Mesenchymal stem cell (in vitro differentiated cells and primary cell): ENCODE measurements at regions not wholly inside any gene's neighbourhood (a gene's known extent, or its start where the extent isn't known, plus 50 kb on each side); places are given as distances from the start of the nearest gene placed in this dataset.
A peak's percentile ranks its signal among the peaks of the same experiment; 100 is the strongest.

Source experiments
- DNase-seq: peaks from one replicate; pipeline ENCODE4 v3.0.0-alpha.2; 2013
- H2AFZ ChIP-seq: one replicate; pipeline ENCODE4 v1.6.1; 2013; ENCODE audit warnings: low read depth, mild to moderate bottlenecking, control low read depth, inconsistent platforms, low read length, moderate library complexity
- H2AK5ac ChIP-seq: 2 replicates; pipeline ENCODE4 v1.6.1; 2013; ENCODE audit warnings: low read length, moderate library complexity, mild to moderate bottlenecking, inconsistent platforms; ENCODE audit not compliant: severe bottlenecking
- H2BK120ac ChIP-seq: one replicate; pipeline ENCODE4 v1.6.1; 2013; ENCODE audit warnings: low read depth, mild to moderate bottlenecking, inconsistent platforms, low read length, moderate library complexity
- H2BK12ac ChIP-seq, 2 experiments: one replicate each; pipeline ENCODE4 v1.6.1; 2013; ENCODE audit warnings: inconsistent platforms in 2 of 2, low read length in 2 of 2, mild to moderate bottlenecking in 2 of 2, moderate library complexity in 2 of 2, control low read depth in 1 of 2
- H2BK15ac ChIP-seq: one replicate; pipeline ENCODE4 v1.6.1; 2013; ENCODE audit warnings: mild to moderate bottlenecking, low read depth, inconsistent platforms; ENCODE audit not compliant: poor library complexity, severe bottlenecking
- H2BK5ac ChIP-seq: 2 replicates; pipeline ENCODE4 v1.6.1; 2013; ENCODE audit warnings: low read depth, mild to moderate bottlenecking, low read length, control low read depth, inconsistent platforms; ENCODE audit not compliant: poor library complexity, severe bottlenecking
- H3K14ac ChIP-seq, 2 experiments: one replicate each; pipeline ENCODE4 v1.6.1; 2013; ENCODE audit warnings: inconsistent platforms in 2 of 2, low read length in 2 of 2, control low read depth in 1 of 2, mild to moderate bottlenecking in 1 of 2, moderate library complexity in 1 of 2
- H3K18ac ChIP-seq, 2 experiments: one replicate each; pipeline ENCODE4 v1.6.1; 2013; ENCODE audit warnings: inconsistent platforms in 2 of 2, low read length in 2 of 2, control low read depth in 1 of 2, low read depth in 1 of 2, mild to moderate bottlenecking in 1 of 2
- H3K23ac ChIP-seq, 2 experiments: one replicate each; pipeline ENCODE4 v1.6.1; 2013; ENCODE audit warnings: inconsistent platforms in 2 of 2, low read length in 2 of 2, mild to moderate bottlenecking in 2 of 2, moderate library complexity in 2 of 2, control low read depth in 1 of 2
- H3K27ac ChIP-seq: 2 replicates; pipeline ENCODE4 v1.5.1; 2013; ENCODE audit warnings: mild to moderate bottlenecking, moderate library complexity, low read length, control low read depth, inconsistent platforms; ENCODE audit not compliant: poor library complexity, severe bottlenecking
- H3K27me3 ChIP-seq, 2 experiments: 2 replicates each; pipeline versions ENCODE4 v1.6.1 to v1.7.0; 2013; ENCODE audit warnings: low read length in 2 of 2, mild to moderate bottlenecking in 2 of 2, moderate library complexity in 2 of 2, control low read depth in 1 of 2, inconsistent platforms in 1 of 2; ENCODE audit not compliant: control insufficient read depth in 1 of 2, insufficient read depth in 1 of 2
- H3K36me3 ChIP-seq, 2 experiments: 2 replicates each; pipeline versions ENCODE4 v1.6.1 to v1.7.0; 2013; ENCODE audit warnings: low read length in 2 of 2, control low read depth in 1 of 2, inconsistent platforms in 1 of 2, low read depth in 1 of 2, mild to moderate bottlenecking in 1 of 2; ENCODE audit not compliant: insufficient read depth in 2 of 2, control insufficient read depth in 1 of 2
- H3K4ac ChIP-seq, 2 experiments: one replicate each; pipeline ENCODE4 v1.6.1; 2013; ENCODE audit warnings: inconsistent platforms in 2 of 2, low read length in 2 of 2, mild to moderate bottlenecking in 2 of 2, moderate library complexity in 2 of 2, control low read depth in 1 of 2, low read depth in 1 of 2
- H3K4me1 ChIP-seq: 2 replicates; pipeline ENCODE4 v1.6.1; 2013; ENCODE audit warnings: low read depth, low read length, control low read depth; ENCODE audit not compliant: control insufficient read depth, insufficient read depth
- H3K4me2 ChIP-seq: 2 replicates; pipeline ENCODE4 v1.6.1; 2013; ENCODE audit warnings: low read length, mild to moderate bottlenecking, inconsistent platforms; ENCODE audit not compliant: poor library complexity, severe bottlenecking
- H3K4me3 ChIP-seq, 2 experiments: 2 replicates each; pipeline versions ENCODE4 v1.5.1 to v1.7.0; 2013; ENCODE audit warnings: low read length in 2 of 2, mild to moderate bottlenecking in 2 of 2, control low read depth in 1 of 2, low read depth in 1 of 2; ENCODE audit not compliant: insufficient read depth in 1 of 2
- H3K79me1 ChIP-seq: replicated peaks from 2 replicates; pipeline ENCODE4 v1.6.1; 2013; ENCODE audit warnings: mild to moderate bottlenecking, control low read depth, low read length, inconsistent platforms; ENCODE audit not compliant: poor library complexity, severe bottlenecking
- H3K9ac ChIP-seq: 2 replicates; pipeline ENCODE4 v1.7.0; 2013; ENCODE audit warnings: mild to moderate bottlenecking, low read length, moderate library complexity
- H3K9me3 ChIP-seq: 2 replicates; pipeline ENCODE4 v1.7.0; 2013; ENCODE audit warnings: mild to moderate bottlenecking, low read length; ENCODE audit not compliant: control insufficient read depth
- H4K8ac ChIP-seq: one replicate; pipeline ENCODE4 v1.6.1; 2013; ENCODE audit warnings: inconsistent platforms, mild to moderate bottlenecking, low read length, moderate library complexity
- H4K91ac ChIP-seq: one replicate; pipeline ENCODE4 v1.6.1; 2013; ENCODE audit warnings: mild to moderate bottlenecking, low read length, inconsistent platforms
- WGBS: methylation state at CpG from one replicate; pipeline ENCODE4 v1.1.7; 2013; ENCODE audit warnings: mixed read lengths; 5-methylcytosine and 5-hydroxymethylcytosine counted together

DNA sequence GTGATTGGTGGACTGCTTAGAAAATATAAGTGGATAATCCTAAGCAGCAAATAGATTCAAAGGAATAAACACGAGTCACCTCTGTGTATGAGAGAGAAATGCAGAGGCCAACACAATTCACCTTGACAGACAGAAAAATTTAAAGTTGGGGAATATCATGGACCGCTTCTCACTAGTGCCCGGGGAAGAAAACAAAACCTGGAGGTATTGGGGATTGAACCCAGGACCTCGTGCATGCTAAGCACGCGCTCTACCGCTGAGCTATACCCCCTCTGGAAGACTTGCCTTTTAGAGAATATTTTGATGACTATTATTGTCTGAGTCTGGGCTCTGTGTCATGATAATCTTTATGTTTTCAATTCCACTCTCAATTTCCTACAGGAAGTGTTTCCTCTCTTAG is 111.9 kb downstream of the TRIM27 start:
- no peak overlapping the region for H3K4me3 ChIP-seq
- H3K23ac ChIP-seq: no peak overlapping the region
- no peak overlapping the region for H2BK5ac ChIP-seq
- H3K36me3 ChIP-seq: no peaks in the 10 kb centered on the region
- WGBS: 8% methylated on average over 7 of the region's 7 CpGs
- no peak overlapping the region for H2BK12ac ChIP-seq
- peaks cover 68 to 74% of the 10 kb centered on the region in 2 experiments for H3K27me3 ChIP-seq
- H3K18ac ChIP-seq: no peak overlapping the region
- no peak overlapping the region for H3K4ac ChIP-seq
- no peak overlapping the region for H3K4me2 ChIP-seq
- H3K9ac ChIP-seq: no peak overlapping the region
- H3K9me3 ChIP-seq: no peaks in the 10 kb centered on the region
- no peaks in the 10 kb centered on the region for H3K79me1 ChIP-seq
- H3K27ac ChIP-seq: no peak overlapping the region
- H3K4me1 ChIP-seq: peaks cover 13% of the 10 kb centered on the region
- no peak overlapping the region for H2BK120ac ChIP-seq
- no peak overlapping the region for H2AK5ac ChIP-seq
- H4K8ac ChIP-seq: no peak overlapping the region
- no peak overlapping the region for H2BK15ac ChIP-seq
- H2AFZ ChIP-seq: no peak overlapping the region
- H3K14ac ChIP-seq: no peak overlapping the region
- no peak overlapping the region for H4K91ac ChIP-seq
- DNase-seq: peak; percentile 4

GRCh38 chr6:28812778-28813569 is 110.8 kb downstream of the TRIM27 start:
- Histone ChIP-seq H3K27me3 (peaks cover 74 to 78% of the 10 kb centered on the region in 2 experiments), H3K4me3 (no peak overlapping the region), H4K91ac (no peak overlapping the region), H2BK15ac (no peak overlapping the region), H3K36me3 (no peaks in the 10 kb centered on the region), H3K14ac (no peak overlapping the region), H3K4ac (no peak overlapping the region), H2AK5ac (no peak overlapping the region), H2BK12ac (no peak overlapping the region), H3K23ac (no peak overlapping the region), H3K9ac (no peak overlapping the region), H3K27ac (no peak overlapping the region), H3K4me2 (no peak overlapping the region), H2BK5ac (no peak overlapping the region), H3K9me3 (no peaks in the 10 kb centered on the region), H3K79me1 (no peaks in the 10 kb centered on the region), H3K4me1 (peaks cover 15% of the 10 kb centered on the region), H2AFZ (no peak overlapping the region), H3K18ac (no peak overlapping the region), H4K8ac (no peak overlapping the region), H2BK120ac (no peak overlapping the region)
- DNase-seq: no peak
- WGBS: 20% methylated on average over 23 of the region's 29 CpGs

GRCh38 chr6:28814032-28814976 is 109.5 kb downstream of the TRIM27 start:
- Histone ChIP-seq H3K14ac (no peak overlapping the region), H3K27me3 (peaks cover 79 to 89% of the 10 kb centered on the region in 2 experiments), H4K91ac (no peak overlapping the region), H3K9me3 (no peaks in the 10 kb centered on the region), H3K23ac (no peak overlapping the region), H3K79me1 (no peaks in the 10 kb centered on the region), H2BK5ac (no peak overlapping the region), H3K4ac (no peak overlapping the region), H3K4me1 (peaks cover 15% of the 10 kb centered on the region), H3K27ac (no peak overlapping the region), H2AK5ac (no peak overlapping the region), H3K36me3 (no peaks in the 10 kb centered on the region), H3K4me3 (peak overlapping the region; percentile 39 to 66), H3K9ac (no peak overlapping the region), H3K4me2 (peak overlapping the region; percentile 57), H2BK120ac (no peak overlapping the region), H2BK15ac (no peak overlapping the region), H2BK12ac (no peak overlapping the region), H3K18ac (no peak overlapping the region), H4K8ac (no peak overlapping the region), H2AFZ (peak overlapping the region; percentile 54)
- WGBS: 3% methylated on average over 46 of the region's 49 CpGs
- no peak for DNase-seq

DNA sequence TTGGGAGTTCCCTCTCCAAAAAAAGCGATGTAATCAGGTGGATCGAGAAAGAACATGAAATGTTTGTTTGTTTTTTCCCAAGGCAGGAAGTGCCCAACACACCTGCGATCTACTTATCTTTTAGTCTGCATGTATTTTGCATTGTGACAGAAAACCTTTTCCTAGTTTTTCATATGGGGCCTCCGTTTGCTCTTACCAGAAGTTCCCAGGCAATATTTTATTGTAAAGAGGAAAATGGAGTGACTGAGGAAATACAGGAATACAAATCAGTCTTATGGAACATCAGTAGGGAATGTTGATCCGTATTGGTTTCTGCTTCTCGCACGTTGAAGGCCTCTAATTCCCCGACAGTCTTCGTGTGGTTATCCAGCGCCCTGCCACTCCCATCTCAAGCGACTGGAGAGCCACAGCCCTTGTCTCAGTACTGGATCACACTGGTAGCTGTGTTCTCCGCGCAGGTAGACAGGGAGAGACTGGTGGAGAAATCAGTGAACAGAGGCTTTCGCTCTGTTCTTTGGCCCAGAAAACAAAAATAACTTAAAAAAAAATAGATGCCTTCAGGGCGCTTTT is 107.4 kb downstream of the TRIM27 start:
- Histone ChIP-seq H3K4me2 (no peak overlapping the region), H3K4ac (no peak overlapping the region), H2BK15ac (no peak overlapping the region), H3K14ac (no peak overlapping the region), H2AK5ac (no peak overlapping the region), H3K4me1 (peaks cover 7% of the 10 kb centered on the region), H2BK120ac (no peak overlapping the region), H2BK5ac (no peak overlapping the region), H4K91ac (no peak overlapping the region), H3K18ac (no peak overlapping the region), H3K9me3 (no peaks in the 10 kb centered on the region), H3K79me1 (no peaks in the 10 kb centered on the region), H3K9ac (no peak overlapping the region), H3K27me3 (peaks cover 61 to 70% of the 10 kb centered on the region in 2 experiments), H2BK12ac (no peak overlapping the region), H3K4me3 (peak overlapping the region in 1 of 2 experiments; percentile 66), H3K27ac (no peak overlapping the region), H2AFZ (no peak overlapping the region), H3K36me3 (no peaks in the 10 kb centered on the region), H4K8ac (no peak overlapping the region), H3K23ac (no peak overlapping the region)
- no peak for DNase-seq
- WGBS: 19% methylated on average over 15 of the region's 15 CpGs
